ENCODE measurements at regions not wholly inside any gene's neighbourhood (a gene's known extent, or its start where the extent isn't known, plus 50 kb on each side); places are given as distances from the start of the nearest gene placed in this dataset.

DNA sequence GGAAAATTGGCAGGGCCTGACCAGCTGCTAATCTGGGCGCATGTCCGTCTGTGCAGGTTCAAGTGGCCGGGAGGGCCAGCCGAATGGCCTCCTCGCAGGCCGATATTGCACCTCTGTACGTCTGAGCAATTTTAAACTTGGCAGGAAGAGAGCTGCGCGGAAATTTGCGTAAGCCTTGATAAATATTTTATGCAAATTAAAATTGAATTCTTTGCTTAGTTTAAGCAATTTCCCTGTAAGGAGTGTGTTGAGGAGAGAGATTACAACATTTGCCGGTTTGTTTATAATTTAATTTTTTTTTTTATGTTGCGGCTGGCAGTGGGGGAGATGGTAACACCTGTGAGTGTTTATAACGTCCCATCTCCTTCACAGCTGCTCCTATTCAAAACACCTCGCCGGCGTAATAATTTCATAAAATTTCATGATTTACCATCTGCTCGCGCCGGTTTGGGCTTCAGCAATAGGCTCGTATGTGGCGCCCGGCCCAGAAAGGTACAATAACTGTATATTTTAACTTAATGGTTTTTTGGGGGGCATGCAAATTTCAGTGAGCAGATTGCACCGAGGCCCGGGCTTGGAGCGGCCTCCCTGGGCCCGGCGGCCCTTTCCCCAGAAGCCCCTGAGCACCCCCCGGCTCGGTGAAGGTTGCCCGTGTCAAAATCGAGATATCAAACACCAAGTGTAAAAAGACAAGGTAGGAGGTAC, 269.4 kb upstream of the MVB12B start:
- TF ChIP-seq, protein P1, sequence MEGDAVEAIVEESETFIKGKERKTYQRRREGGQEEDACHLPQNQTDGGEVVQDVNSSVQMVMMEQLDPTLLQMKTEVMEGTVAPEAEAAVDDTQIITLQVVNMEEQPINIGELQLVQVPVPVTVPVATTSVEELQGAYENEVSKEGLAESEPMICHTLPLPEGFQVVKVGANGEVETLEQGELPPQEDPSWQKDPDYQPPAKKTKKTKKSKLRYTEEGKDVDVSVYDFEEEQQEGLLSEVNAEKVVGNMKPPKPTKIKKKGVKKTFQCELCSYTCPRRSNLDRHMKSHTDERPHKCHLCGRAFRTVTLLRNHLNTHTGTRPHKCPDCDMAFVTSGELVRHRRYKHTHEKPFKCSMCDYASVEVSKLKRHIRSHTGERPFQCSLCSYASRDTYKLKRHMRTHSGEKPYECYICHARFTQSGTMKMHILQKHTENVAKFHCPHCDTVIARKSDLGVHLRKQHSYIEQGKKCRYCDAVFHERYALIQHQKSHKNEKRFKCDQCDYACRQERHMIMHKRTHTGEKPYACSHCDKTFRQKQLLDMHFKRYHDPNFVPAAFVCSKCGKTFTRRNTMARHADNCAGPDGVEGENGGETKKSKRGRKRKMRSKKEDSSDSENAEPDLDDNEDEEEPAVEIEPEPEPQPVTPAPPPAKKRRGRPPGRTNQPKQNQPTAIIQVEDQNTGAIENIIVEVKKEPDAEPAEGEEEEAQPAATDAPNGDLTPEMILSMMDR (IDR thresholded peaks at IDR 0.05), result no peak
- TF ChIP-seq POLR2A (IDR thresholded peaks at IDR 0.05), result no peak

Measured in right lobe of liver (tissue), 4 donors.